GM23338 (cell line): ENCODE measurements at regions not wholly inside any gene's neighbourhood (a gene's known extent, or its start where the extent isn't known, plus 50 kb on each side); places are given as distances from the start of the nearest gene placed in this dataset.

Source experiments
- ATAC-seq: fragments of 200-7000 bp; cut with Tn5 transposase; 3 replicates; pipeline ENCODE4 v1.9.1; 2020
- DNase-seq: peaks from one replicate; pipeline ENCODE4 v3.0.0-alpha.2; 2015; ENCODE audit warnings: low spot score
- H2AFZ ChIP-seq: fragments of 200-600 bp; sonication (generic); 2 replicates; pipeline ENCODE4 v1.8.0; 2016; ENCODE audit warnings: antibody characterized with exemption, mild to moderate bottlenecking, moderate library complexity
- H3F3A ChIP-seq: fragments of 200-600 bp; sonication (generic); replicated peaks from 2 replicates; pipeline ENCODE4 v1.8.0; 2017; ENCODE audit warnings: antibody characterized with exemption, mixed run types, low read depth
- H3K27ac ChIP-seq: fragments of 200-600 bp; sonication (generic); 2 replicates; pipeline ENCODE4 v1.6.1; 2016; ENCODE audit warnings: low read depth
- H3K27me3 ChIP-seq: fragments of 200-600 bp; sonication (generic); 2 replicates; pipeline ENCODE4 v1.8.0; 2016; ENCODE audit warnings: mild to moderate bottlenecking, mixed run types, moderate library complexity; ENCODE audit not compliant: insufficient read depth
- H3K36me3 ChIP-seq: fragments of 200-600 bp; sonication (generic); 2 replicates; pipeline ENCODE4 v1.8.0; 2016; ENCODE audit warnings: mild to moderate bottlenecking; ENCODE audit not compliant: insufficient read depth
- H3K4me1 ChIP-seq: fragments of 200-600 bp; sonication (generic); 2 replicates; pipeline ENCODE4 v1.8.0; 2016; ENCODE audit warnings: mild to moderate bottlenecking, moderate library complexity; ENCODE audit not compliant: insufficient read depth
- H3K4me2 ChIP-seq: fragments of 200-600 bp; sonication (generic); 2 replicates; pipeline ENCODE4 v1.7.1; 2017; ENCODE audit warnings: mixed run types
- H3K4me3 ChIP-seq: fragments of 200-600 bp; sonication (generic); 2 replicates; pipeline ENCODE4 v1.6.1; 2016; ENCODE audit warnings: mixed run types
- H3K79me2 ChIP-seq: fragments of 200-600 bp; sonication (generic); replicated peaks from 2 replicates; pipeline ENCODE4 v1.8.0; 2017; ENCODE audit warnings: mild to moderate bottlenecking; ENCODE audit not compliant: insufficient read depth
- H3K9me2 ChIP-seq: fragments of 200-600 bp; sonication (generic); 2 replicates; pipeline ENCODE4 v1.8.0; 2017; ENCODE audit not compliant: insufficient read depth
- H4K20me1 ChIP-seq: fragments of 200-600 bp; sonication (generic); replicated peaks from 2 replicates; pipeline ENCODE4 v1.8.0; 2017; ENCODE audit warnings: mild to moderate bottlenecking; ENCODE audit not compliant: insufficient read depth
- H3K27ac Mint-ChIP-seq: 2 replicates; pipeline ENCODE4 v1.8.0; 2020; ENCODE audit warnings: inconsistent platforms, mild to moderate bottlenecking, moderate library complexity, mixed read lengths
- H3K27me3 Mint-ChIP-seq: 3 replicates; pipeline ENCODE4 v1.8.0; 2022; ENCODE audit warnings: low read depth, mild to moderate bottlenecking, moderate library complexity, mixed read lengths, inconsistent platforms; ENCODE audit not compliant: insufficient read depth, poor library complexity
- H3K36me3 Mint-ChIP-seq: 3 replicates; pipeline ENCODE4 v1.8.0; 2021; ENCODE audit warnings: low read depth, mild to moderate bottlenecking, inconsistent platforms, moderate library complexity, mixed read lengths
- H3K4me1 Mint-ChIP-seq: 3 replicates; pipeline ENCODE4 v1.8.0; 2020; ENCODE audit warnings: mild to moderate bottlenecking, inconsistent platforms, mixed read lengths
- H3K4me3 Mint-ChIP-seq: 3 replicates; pipeline ENCODE4 v1.8.0; 2021; ENCODE audit warnings: moderate library complexity, mild to moderate bottlenecking, inconsistent platforms, mixed read lengths
- H3K9me3 Mint-ChIP-seq: 3 replicates; pipeline ENCODE4 v1.8.0; 2020; ENCODE audit warnings: moderate library complexity, mild to moderate bottlenecking, inconsistent platforms, mixed read lengths
- CREB1 ChIP-seq: fragments of 250-450 bp; sonication (Bioruptor Pico); IDR thresholded peaks from 2 replicates; pipeline ENCODE4 v1.5.0; 2020; ENCODE audit warnings: low read depth, mild to moderate bottlenecking, moderate library complexity
- CTCF ChIP-seq, 2 experiments: fragments of 200-600 bp in 1 of 2; sonication (generic) in 1 of 2; conservative IDR thresholded peaks; 2 replicates each; pipeline versions ENCODE4 v1.5.1 to v1.6.1; 2016 to 2017; ENCODE audit warnings: antibody characterized with exemption in 2 of 2, low read depth in 2 of 2, mild to moderate bottlenecking in 2 of 2, moderate library complexity in 1 of 2
- ETS1 ChIP-seq: IDR thresholded peaks from 2 replicates; pipeline ENCODE4 v1.6.1; 2016; ENCODE audit warnings: antibody characterized with exemption
- EZH2 ChIP-seq: fragments of 200-600 bp; sonication (generic); IDR thresholded peaks from one replicate; pipeline ENCODE4 v1.8.0; 2017; ENCODE audit warnings: antibody characterized with exemption, mild to moderate bottlenecking, low read depth; ENCODE audit not compliant: unreplicated experiment
- EZH2phosphoT487 ChIP-seq: fragments of 200-600 bp; sonication (generic); IDR thresholded peaks from one replicate; pipeline ENCODE4 v1.8.1; 2018; ENCODE audit warnings: antibody characterized with exemption; ENCODE audit not compliant: unreplicated experiment
- JUNB ChIP-seq: IDR thresholded peaks from one replicate; pipeline ENCODE4 v1.6.1; 2016; ENCODE audit warnings: antibody characterized with exemption; ENCODE audit not compliant: unreplicated experiment
- NANOG ChIP-seq: IDR thresholded peaks from 2 replicates; pipeline ENCODE4 v1.6.1; 2016; ENCODE audit warnings: antibody characterized with exemption, borderline replicate concordance
- POLR2AphosphoS5 ChIP-seq: IDR thresholded peaks from 2 replicates; pipeline ENCODE4 v1.6.1; 2016; ENCODE audit warnings: antibody characterized with exemption, low read depth
- STAT1 ChIP-seq: IDR thresholded peaks from one replicate; pipeline ENCODE4 v1.6.1; 2016; ENCODE audit warnings: antibody characterized with exemption; ENCODE audit not compliant: unreplicated experiment
- ZNF114 ChIP-seq: fragments of 250-450 bp; sonication (Bioruptor Pico); IDR thresholded peaks from 2 replicates; pipeline ENCODE4 v1.5.0; 2020; ENCODE audit warnings: mild to moderate bottlenecking, moderate library complexity
- ZNF331 ChIP-seq: fragments of 250-450 bp; sonication (Bioruptor Pico); IDR thresholded peaks from 2 replicates; pipeline ENCODE4 v1.5.0; 2020; ENCODE audit warnings: low read depth, mild to moderate bottlenecking, moderate library complexity
- ZNF462 ChIP-seq: fragments of 250-450 bp; sonication (Bioruptor Pico); IDR thresholded peaks from 2 replicates; pipeline ENCODE4 v1.5.0; 2020; ENCODE audit warnings: mild to moderate bottlenecking, moderate library complexity
- TF ChIP-seq, protein P1 (sequence below): IDR thresholded peaks from one replicate; pipeline ENCODE4 v1.6.1; 2018; ENCODE audit warnings: antibody characterized with exemption; ENCODE audit not compliant: unreplicated experiment

DNA sequence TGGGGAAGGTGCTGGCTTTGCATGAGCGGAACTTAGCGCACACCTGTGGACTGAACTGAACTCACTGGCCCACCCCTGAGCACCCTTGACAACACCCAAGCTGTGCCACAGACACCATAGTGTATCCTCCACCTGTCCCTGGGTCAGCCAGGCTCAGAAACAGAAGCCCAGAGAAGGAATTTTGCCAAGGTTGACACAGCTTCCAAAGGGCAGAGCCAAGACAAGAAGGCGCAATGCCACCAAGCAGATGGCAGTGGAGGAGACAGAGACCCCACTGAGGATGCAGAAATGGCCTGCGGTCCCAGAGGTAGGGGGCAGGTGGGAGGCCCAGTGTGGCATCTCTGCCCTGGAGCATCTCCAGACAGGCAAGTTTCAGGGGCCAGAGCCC is 169.0 kb downstream of the ENGASE start:
- Histone ChIP-seq H3K4me2 (no peak overlapping the region), H3K4me1 (no peaks in the 10 kb centered on the region), H4K20me1 (no peaks in the 10 kb centered on the region), H3F3A (no peaks in the 10 kb centered on the region), H3K27me3 (no peaks in the 10 kb centered on the region), H3K27ac (no peak overlapping the region), H2AFZ (no peak overlapping the region), H3K4me3 (no peak overlapping the region), H3K9me2 (no peaks in the 10 kb centered on the region), H3K79me2 (no peaks in the 10 kb centered on the region), H3K36me3 (no peaks in the 10 kb centered on the region)
- DNase-seq (no peak), ATAC-seq (no peak)
- Mint-ChIP-seq H3K4me3 (no peak overlapping the region), H3K27ac (no peak overlapping the region), H3K9me3 (no peaks in the 10 kb centered on the region), H3K36me3 (no peaks in the 10 kb centered on the region; the same call in 2 of the 3 replicates), H3K27me3 (peaks cover 8% of the 10 kb centered on the region), H3K4me1 (peaks cover 8% of the 10 kb centered on the region)
- TF ChIP-seq POLR2AphosphoS5, result no peak
- TF ChIP-seq, protein P1, sequence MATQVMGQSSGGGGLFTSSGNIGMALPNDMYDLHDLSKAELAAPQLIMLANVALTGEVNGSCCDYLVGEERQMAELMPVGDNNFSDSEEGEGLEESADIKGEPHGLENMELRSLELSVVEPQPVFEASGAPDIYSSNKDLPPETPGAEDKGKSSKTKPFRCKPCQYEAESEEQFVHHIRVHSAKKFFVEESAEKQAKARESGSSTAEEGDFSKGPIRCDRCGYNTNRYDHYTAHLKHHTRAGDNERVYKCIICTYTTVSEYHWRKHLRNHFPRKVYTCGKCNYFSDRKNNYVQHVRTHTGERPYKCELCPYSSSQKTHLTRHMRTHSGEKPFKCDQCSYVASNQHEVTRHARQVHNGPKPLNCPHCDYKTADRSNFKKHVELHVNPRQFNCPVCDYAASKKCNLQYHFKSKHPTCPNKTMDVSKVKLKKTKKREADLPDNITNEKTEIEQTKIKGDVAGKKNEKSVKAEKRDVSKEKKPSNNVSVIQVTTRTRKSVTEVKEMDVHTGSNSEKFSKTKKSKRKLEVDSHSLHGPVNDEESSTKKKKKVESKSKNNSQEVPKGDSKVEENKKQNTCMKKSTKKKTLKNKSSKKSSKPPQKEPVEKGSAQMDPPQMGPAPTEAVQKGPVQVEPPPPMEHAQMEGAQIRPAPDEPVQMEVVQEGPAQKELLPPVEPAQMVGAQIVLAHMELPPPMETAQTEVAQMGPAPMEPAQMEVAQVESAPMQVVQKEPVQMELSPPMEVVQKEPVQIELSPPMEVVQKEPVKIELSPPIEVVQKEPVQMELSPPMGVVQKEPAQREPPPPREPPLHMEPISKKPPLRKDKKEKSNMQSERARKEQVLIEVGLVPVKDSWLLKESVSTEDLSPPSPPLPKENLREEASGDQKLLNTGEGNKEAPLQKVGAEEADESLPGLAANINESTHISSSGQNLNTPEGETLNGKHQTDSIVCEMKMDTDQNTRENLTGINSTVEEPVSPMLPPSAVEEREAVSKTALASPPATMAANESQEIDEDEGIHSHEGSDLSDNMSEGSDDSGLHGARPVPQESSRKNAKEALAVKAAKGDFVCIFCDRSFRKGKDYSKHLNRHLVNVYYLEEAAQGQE, result no peak
- TF ChIP-seq CREB1 (CRISPR knock-in tag), result no peak
- TF ChIP-seq NANOG, result no peak
- no peak for TF ChIP-seq ZNF462 (CRISPR knock-in tag)
- no peak for TF ChIP-seq JUNB
- no peak for TF ChIP-seq ZNF331
- TF ChIP-seq STAT1, result no peak
- TF ChIP-seq EZH2phosphoT487, result no peak
- no peak for TF ChIP-seq ZNF114 (CRISPR knock-in tag)
- no peak for TF ChIP-seq EZH2
- no peak for TF ChIP-seq CTCF (conservative IDR thresholded peaks at IDR 0.05; ENCODE audit: low read depth in 2 of 2)
- TF ChIP-seq ETS1, result no peak
